ENCODE measurements at regions not wholly inside any gene's neighbourhood (a gene's known extent, or its start where the extent isn't known, plus 50 kb on each side); places are given as distances from the start of the nearest gene placed in this dataset.
A peak's percentile ranks its signal among the peaks of the same experiment; 100 is the strongest.

- Histone ChIP-seq H2BK12ac (ENCODE audit: low read depth, low read length) (no peak overlapping the region), H2BK20ac (ENCODE audit: low read length) (no peak overlapping the region), H2AK5ac (ENCODE audit: low read depth, low read length) (0 out of 2 replicates have a peak overlapping the region, but pooled peaks have one; percentile 83), H3K18ac (ENCODE audit: extremely low read depth, low read length) (no peak overlapping the region), H2BK5ac (ENCODE audit: low read depth, low read length) (no peak overlapping the region; the same call in 1 of the 2 replicates), H3K27ac (ENCODE audit: low read depth, low read length) (no peak overlapping the region), H3K14ac (ENCODE audit: insufficient read length) (no peak overlapping the region), H3K79me2 (ENCODE audit: control insufficient read depth in 1 of 2, insufficient read depth in 2 of 2, low read length in 2 of 2) (no peaks in the 10 kb centered on the region), H4K20me1 (replicated peaks in 1 of 2; ENCODE audit: control insufficient read depth in 1 of 2, insufficient read depth in 2 of 2, low read length in 2 of 2) (no peaks in the 10 kb centered on the region), H4K5ac (ENCODE audit: insufficient read length, low read depth, low read length) (no peak overlapping the region), H3K4ac (replicated peaks; ENCODE audit: insufficient read length, low read depth, low read length) (no peak overlapping the region), H3K23ac (ENCODE audit: insufficient read length) (no peak overlapping the region), H3K27me3 (replicated peaks in 1 of 4; ENCODE audit: control insufficient read depth in 3 of 4, extremely low read depth in 1 of 4, insufficient read depth in 3 of 4, low read length in 3 of 4) (peaks cover 12 to 42% (median 37%) of the 10 kb centered on the region in 4 experiments), H2AFZ (ENCODE audit: low read length) (no peak overlapping the region), H3K23me2 (ENCODE audit: low read depth, low read length) (peaks cover 8% of the 10 kb centered on the region; the same call in 1 of the 2 replicates), H3K9ac (replicated peaks in 1 of 4; ENCODE audit: extremely low read depth in 1 of 4, low read depth in 3 of 4, low read length in 3 of 4) (no peak overlapping the region), H3K36me3 (ENCODE audit: control insufficient read depth in 2 of 4, insufficient read depth in 4 of 4, low read length in 3 of 4) (no peaks in the 10 kb centered on the region), H4K8ac (ENCODE audit: extremely low read depth, insufficient read depth, low read length) (no peak overlapping the region), H3K9me3 (ENCODE audit: insufficient read depth in 2 of 2, low read depth in 1 of 2, low read length in 1 of 2) (no peaks in the 10 kb centered on the region), H3K79me1 (ENCODE audit: low read depth, low read length) (no peaks in the 10 kb centered on the region), H3K56ac (replicated peaks; ENCODE audit: insufficient read length, low read depth, low read length) (no peak overlapping the region), H3K4me1 (replicated peaks in 1 of 4; ENCODE audit: control insufficient read depth in 3 of 4, insufficient read depth in 4 of 4, low read length in 3 of 4) (peaks cover 13 to 25% (median 18%) of the 10 kb centered on the region in 4 experiments), H3K4me3 (ENCODE audit: extremely low read depth in 1 of 4, insufficient read depth in 2 of 4, low read depth in 3 of 4, low read length in 4 of 4) (peak overlapping the region in 1 of 4 experiments; percentile 71; a peak in 1 of 8 replicates), H3K4me2 (ENCODE audit: insufficient read depth in 1 of 2, low read depth in 2 of 2, low read length in 2 of 2) (no peak overlapping the region; a peak in 1 of 4 replicates), H2BK15ac (ENCODE audit: low read length) (no peak overlapping the region; the same call in 1 of the 2 replicates), H4K91ac (replicated peaks; ENCODE audit: insufficient read length, low read length) (no peak overlapping the region), H2BK120ac (replicated peaks; ENCODE audit: low read depth, low read length) (no peak overlapping the region)
- ChIA-PET POLR2A (ENCODE audit: partially characterized antibody) (no interaction called here), CTCF (ENCODE audit: partially characterized antibody) (interaction anchor here (1.1 to 8.3 kb wide), 6 partner anchors 13 to 208 kb away, joined by 3 to 54 read pairs (median 5); no protein-coding TSS in a partner anchor)
- whole genome bisulfite sequencing, 2 experiments (ENCODE audit: extremely low coverage in 1 of 2, insufficient coverage in 1 of 2, insufficient read length in 1 of 2, insufficient replicate concordance in 2 of 2, low coverage in 1 of 2, low lambda C conversion rate in 2 of 2, missing lambda C conversion rate in 1 of 2): 84% methylated on average over 10 of the region's 10 CpGs; no CpG with 5 or more reads in 1 of the 2 experiments
- FAIRE-seq: no peak
- DNase-seq (ENCODE audit: low read depth in 1 of 2, low spot score in 2 of 2): no peak
- TF ChIP-seq ZNF274 (IDR thresholded peaks at IDR 0.05; ENCODE audit: borderline replicate concordance, extremely low read depth, low read length): no peak
- TF ChIP-seq SIN3A (conservative IDR thresholded peaks at IDR 0.05 in 1 of 2, IDR thresholded peaks at IDR 0.05 in 1 of 2; ENCODE audit: low read depth in 1 of 2, low read length in 2 of 2): no peak
- TF ChIP-seq TAF1 (IDR thresholded peaks at IDR 0.05; ENCODE audit: low read depth, low read length): no peak
- TF ChIP-seq RNF2 (IDR thresholded peaks at IDR 0.05; ENCODE audit: borderline replicate concordance, low read depth, low read length, missing control alignments, poor library complexity, severe bottlenecking): no peak
- TF ChIP-seq JUND (IDR thresholded peaks at IDR 0.05; ENCODE audit: low read length): no peak
- no peak for TF ChIP-seq RFX5 (IDR thresholded peaks at IDR 0.05; ENCODE audit: borderline replicate concordance, low read depth, low read length)
- TF ChIP-seq CTCF (IDR thresholded peaks at IDR 0.05; ENCODE audit: control extremely low read depth in 1 of 3, insufficient read depth in 1 of 3, low read depth in 1 of 3, low read length in 3 of 3): no peak
- TF ChIP-seq BCL11A (IDR thresholded peaks at IDR 0.05; ENCODE audit: low read depth in 2 of 2, low read length in 2 of 2): no peak
- TF ChIP-seq FOSL1 (IDR thresholded peaks at IDR 0.05; ENCODE audit: insufficient read depth, low read depth, low read length): no peak
- no peak for TF ChIP-seq CHD2 (IDR thresholded peaks at IDR 0.05; ENCODE audit: low read length)
- no peak for TF ChIP-seq SRF (IDR thresholded peaks at IDR 0.05; ENCODE audit: low read depth, low read length)
- no peak for TF ChIP-seq ASH2L (IDR thresholded peaks at IDR 0.05; ENCODE audit: low read length)
These were observed 94.6 kb upstream of the ANO1 start for GRCh38 chr11:69983571-69983877.
